SW 1271 (cell line): ENCODE measurements at regions not wholly inside any gene's neighbourhood (a gene's known extent, or its start where the extent isn't known, plus 50 kb on each side); places are given as distances from the start of the nearest gene placed in this dataset.

ENCODE experiments used
- DNase-seq, 2 experiments: peaks; one replicate each; lab custom pipeline; 2025; lab: John Stamatoyannopoulos, UW

- no peak for DNase-seq
These were observed 65.5 kb downstream of the ADRA2C start for GRCh38 chr4:3831529-3832150.

DNA sequence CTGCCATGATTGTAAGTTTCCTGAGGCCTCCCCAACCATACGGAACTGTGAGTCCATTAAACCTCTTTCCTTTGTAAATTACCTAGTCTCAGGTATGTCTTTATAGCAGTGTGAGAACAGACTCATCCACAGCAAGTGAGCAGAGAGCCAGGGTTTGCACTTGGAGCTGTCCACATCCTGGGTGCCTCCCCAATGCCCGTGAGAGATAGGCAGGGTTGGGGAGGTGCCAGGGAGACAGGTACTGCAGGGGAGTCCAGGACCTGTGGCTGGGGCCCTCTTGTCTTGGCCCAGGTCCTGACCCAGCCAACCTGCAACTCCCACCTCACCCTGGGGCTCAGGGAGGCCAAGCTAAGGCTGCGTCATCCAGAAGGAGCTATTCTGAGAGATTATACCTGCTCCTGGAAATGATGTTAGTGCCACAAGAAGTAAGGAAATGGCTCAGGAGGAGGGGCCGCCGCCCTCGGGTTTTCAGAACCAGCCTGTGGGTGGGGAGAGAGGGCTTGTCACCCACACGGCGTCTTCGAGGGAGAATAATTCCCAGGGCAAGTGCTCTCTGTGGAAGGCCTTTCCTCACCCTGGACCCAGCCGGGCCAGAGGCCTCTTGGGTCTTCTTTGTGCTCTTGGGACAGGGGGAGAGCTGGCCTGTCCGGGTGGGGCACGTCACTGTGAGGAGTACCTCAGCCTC lies 66.5 kb downstream of the ADRA2C start:
- DNase-seq: no peak

GRCh38 chr4:3833326-3833989 lies 67.3 kb downstream of the ADRA2C start:
- DNase-seq: no peak

DNA sequence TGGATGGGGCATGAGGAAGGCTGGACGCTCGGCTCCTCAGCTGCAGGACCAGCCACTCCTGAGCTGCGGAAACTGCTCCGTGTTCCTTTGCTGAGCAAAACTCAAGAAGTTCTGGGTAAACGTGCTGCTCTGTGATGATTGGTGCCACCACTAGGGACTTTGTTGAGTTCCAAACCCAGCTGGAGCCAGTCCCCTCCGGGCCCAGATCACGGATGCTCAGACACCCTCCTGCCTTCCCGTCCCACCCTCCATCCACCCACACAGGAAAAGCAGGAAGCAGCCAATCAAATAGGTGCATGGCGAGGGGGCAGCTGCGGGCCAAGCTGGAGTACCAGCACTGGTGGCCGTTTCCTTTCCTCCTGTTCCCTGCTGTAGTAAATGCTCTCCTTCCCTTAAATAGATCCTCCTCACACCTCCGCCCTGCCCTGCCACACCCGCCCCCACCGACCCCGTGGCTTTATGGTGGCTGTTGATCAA lies 68.0 kb downstream of the ADRA2C start:
- no peak for DNase-seq

DNA sequence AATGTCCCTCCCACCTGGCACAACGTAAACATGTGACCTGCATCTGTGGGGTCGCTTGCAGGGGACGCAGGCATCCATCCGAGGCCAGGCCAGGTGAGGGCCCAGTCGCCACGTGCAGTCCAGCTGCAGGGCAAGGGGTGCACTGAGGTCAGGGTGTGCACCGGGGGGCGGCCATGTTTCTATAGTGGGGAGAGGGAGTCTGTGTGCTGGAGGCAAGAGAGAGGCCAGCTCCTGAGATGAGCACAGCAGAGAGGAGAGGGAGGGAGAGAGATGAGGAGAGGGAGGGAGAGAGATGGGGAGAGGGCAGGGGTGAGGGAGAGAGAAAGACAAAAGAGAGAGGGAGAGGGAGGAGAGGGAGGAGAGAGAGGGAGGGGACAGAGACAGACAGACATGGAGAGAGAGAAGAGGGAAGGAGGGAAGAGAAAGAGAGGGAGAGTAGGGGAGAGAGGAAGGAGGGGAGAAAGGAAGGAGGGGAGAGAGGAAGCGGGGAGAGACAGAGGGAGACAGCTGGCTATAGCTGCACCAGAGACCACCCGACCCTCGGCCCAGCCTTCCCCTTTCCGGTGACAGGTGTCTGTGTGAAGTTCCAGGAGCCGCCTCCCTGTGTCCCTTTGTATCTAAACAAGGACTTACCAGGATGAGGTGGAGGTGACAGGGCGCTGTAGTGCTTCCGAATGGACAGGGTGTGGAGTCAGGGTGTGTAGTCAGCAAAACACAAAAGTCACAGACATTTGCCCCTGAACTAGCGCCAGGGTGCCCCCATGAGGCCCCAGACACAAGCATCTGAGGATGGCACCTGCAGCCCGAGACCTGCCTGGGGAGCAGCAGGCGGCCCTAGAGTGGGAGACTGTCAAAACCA lies 68.7 kb downstream of the ADRA2C start:
- no peak for DNase-seq

GRCh38 chr4:3835527-3836405 lies 69.6 kb downstream of the ADRA2C start:
- no peak for DNase-seq

- DNase-seq: no peak
These were observed 70.2 kb downstream of the ADRA2C start for GRCh38 chr4:3836406-3836755.

GRCh38 chr4:3836756-3837601 lies 70.8 kb downstream of the ADRA2C start:
- no peak for DNase-seq

- DNase-seq: no peak
These were observed 72.5 kb downstream of the ADRA2C start for GRCh38 chr4:3838437-3839380.

GRCh38 chr4:3845094-3845743 lies 79.0 kb downstream of the ADRA2C start:
- DNase-seq: no peak

DNA sequence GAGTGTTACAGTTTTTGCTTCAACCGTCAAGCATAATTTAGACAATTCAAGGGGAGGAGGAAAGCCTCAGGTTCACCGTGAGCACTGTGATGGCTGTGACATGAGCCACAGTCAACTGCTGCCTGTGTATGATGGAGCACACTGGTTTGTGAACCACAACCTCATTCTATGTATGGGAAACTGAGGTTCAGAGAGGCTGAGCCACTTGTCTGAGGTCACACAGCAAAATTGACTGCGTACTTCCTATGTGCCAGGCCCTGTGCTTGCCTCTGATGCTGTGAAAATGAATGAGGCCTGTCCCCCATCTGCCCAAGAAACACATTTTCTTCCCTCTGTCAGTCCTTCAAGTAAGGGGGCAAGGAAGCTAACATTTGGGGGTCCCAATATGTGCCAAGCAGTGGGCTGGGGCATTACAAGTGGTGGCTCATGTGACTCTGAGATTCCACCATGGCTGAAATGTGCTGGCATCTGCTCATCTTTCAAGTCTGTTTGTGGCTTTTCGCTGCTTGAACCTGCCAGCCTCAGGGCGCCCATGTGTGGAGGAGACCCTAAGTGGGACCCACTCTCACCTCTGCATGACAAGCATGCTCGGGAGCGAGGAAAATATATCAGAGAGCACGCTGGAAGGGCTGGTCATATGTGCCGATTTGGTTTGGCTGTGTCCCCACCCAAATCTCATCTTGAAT lies 79.7 kb downstream of the ADRA2C start:
- DNase-seq: no peak

GRCh38 chr4:3847211-3847940 lies 81.2 kb downstream of the ADRA2C start:
- no peak for DNase-seq

GRCh38 chr4:3848323-3848722 lies 82.1 kb downstream of the ADRA2C start:
- DNase-seq: no peak

DNA sequence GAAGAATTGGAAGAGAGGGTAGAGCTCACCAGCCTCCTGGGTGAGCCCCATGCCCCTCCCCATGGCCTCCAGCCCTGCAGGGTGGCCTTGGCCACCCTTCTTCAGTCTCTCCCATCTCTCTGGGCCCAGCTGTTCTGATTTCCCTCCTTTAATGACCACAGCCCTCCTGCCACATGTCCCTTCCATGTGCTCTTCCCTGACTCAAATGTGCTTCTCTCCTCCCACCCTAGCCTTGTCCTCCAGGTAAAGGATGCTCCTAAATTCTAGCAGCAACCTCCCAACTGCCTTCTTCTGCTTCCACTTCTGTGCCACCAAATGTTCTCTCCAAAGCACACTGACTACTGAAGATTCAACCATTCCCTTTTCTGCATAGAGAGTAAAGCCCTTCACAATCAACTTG lies 83.0 kb downstream of the ADRA2C start:
- no peak for DNase-seq

GRCh38 chr4:3850128-3850527 lies 83.9 kb downstream of the ADRA2C start:
- DNase-seq: no peak

- no peak for DNase-seq
These were observed 85.0 kb downstream of the ADRA2C start for GRCh38 chr4:3851211-3851610.

GRCh38 chr4:3851881-3852280 lies 85.7 kb downstream of the ADRA2C start:
- no peak for DNase-seq

DNA sequence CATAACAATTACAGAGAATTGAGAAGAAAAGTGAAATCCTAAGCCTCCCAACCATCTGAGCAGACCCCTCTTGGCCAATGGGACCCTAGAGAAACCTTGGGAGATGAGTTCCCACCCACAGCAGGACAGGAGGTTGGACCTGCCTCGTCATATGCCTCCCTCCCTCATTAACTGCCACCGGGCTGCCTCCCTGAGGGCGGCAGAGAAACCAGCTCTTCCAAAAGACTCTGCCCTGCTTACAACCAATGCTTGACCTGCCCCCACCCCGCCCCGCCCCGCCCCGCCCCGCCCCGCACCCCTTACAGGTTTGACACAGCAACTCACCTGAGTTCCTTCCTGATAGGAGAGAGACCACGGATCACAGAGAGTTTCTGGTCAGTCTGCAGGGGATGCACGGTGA lies 86.1 kb downstream of the ADRA2C start:
- no peak for DNase-seq
